Panc1 (cell line): ENCODE measurements at regions not wholly inside any gene's neighbourhood (a gene's known extent, or its start where the extent isn't known, plus 50 kb on each side); places are given as distances from the start of the nearest gene placed in this dataset.

Experiments
- CTCF ChIP-seq: fragments of 450-650 bp; IDR thresholded peaks from 2 replicates; pipeline ENCODE4 v1.5.1; 2017; ENCODE audit warnings: mild to moderate bottlenecking
- POLR2AphosphoS5 ChIP-seq: IDR thresholded peaks from 2 replicates; pipeline ENCODE4 v1.6.1; 2012; ENCODE audit warnings: mild to moderate bottlenecking, low read depth, low read length, moderate library complexity
- REST ChIP-seq, 2 experiments: IDR thresholded peaks; 2 replicates each; pipeline ENCODE4 v1.6.1; 2011 to 2012; ENCODE audit warnings: low read depth in 2 of 2, control low read depth in 1 of 2, low read length in 1 of 2, mild to moderate bottlenecking in 1 of 2, moderate library complexity in 1 of 2; ENCODE audit not compliant: insufficient read depth in 1 of 2
- SIN3A ChIP-seq: IDR thresholded peaks from 2 replicates; pipeline ENCODE4 v1.6.1; 2012; ENCODE audit warnings: low read depth, mild to moderate bottlenecking, low read length, moderate library complexity, borderline replicate concordance; ENCODE audit not compliant: insufficient read depth
- TCF7L2 ChIP-seq: IDR thresholded peaks from 2 replicates; pipeline ENCODE4 v1.6.1; 2011; ENCODE audit warnings: mild to moderate bottlenecking, low read depth, low read length, inconsistent platforms

- TF ChIP-seq POLR2AphosphoS5: no peak
- TF ChIP-seq CTCF: no peak
- no peak for TF ChIP-seq REST (IDR thresholded peaks at IDR 0.05; ENCODE audit: insufficient read depth in 1 of 2, low read depth in 2 of 2, low read length in 1 of 2)
- TF ChIP-seq SIN3A: no peak
- no peak for TF ChIP-seq TCF7L2
Measured at GRCh38 chr10:7085913-7086589, 324.8 kb downstream of the SFMBT2 start.
